Superior temporal gyrus (tissue), 1 donor: ENCODE measurements at regions not wholly inside any gene's neighbourhood (a gene's known extent, or its start where the extent isn't known, plus 50 kb on each side); places are given as distances from the start of the nearest gene placed in this dataset.

Source experiments
- DNase-seq: peaks from one replicate; pipeline ENCODE4 v3.0.0-alpha.2; 2016; ENCODE audit errors: extremely low spot score

DNA sequence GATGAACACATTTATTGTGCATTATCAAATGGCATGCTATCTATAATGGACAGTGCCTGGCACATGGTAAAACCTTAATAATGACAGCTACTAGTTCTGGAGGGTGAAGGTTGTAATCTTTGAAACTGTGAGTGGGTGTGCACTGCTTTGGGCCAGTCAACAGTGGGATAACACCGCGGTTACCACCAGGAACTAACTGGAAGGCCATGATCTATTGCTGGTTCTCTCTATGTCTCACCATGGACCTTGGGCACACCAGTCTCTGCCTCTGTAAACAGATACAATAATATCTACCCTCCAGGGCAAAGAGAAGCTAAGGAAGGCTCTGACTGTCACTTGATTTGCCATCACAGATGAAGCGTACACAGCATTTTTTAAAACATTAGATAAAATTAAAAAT is 198.6 kb upstream of the ESRRG start:
- DNase-seq: no peak

DNA sequence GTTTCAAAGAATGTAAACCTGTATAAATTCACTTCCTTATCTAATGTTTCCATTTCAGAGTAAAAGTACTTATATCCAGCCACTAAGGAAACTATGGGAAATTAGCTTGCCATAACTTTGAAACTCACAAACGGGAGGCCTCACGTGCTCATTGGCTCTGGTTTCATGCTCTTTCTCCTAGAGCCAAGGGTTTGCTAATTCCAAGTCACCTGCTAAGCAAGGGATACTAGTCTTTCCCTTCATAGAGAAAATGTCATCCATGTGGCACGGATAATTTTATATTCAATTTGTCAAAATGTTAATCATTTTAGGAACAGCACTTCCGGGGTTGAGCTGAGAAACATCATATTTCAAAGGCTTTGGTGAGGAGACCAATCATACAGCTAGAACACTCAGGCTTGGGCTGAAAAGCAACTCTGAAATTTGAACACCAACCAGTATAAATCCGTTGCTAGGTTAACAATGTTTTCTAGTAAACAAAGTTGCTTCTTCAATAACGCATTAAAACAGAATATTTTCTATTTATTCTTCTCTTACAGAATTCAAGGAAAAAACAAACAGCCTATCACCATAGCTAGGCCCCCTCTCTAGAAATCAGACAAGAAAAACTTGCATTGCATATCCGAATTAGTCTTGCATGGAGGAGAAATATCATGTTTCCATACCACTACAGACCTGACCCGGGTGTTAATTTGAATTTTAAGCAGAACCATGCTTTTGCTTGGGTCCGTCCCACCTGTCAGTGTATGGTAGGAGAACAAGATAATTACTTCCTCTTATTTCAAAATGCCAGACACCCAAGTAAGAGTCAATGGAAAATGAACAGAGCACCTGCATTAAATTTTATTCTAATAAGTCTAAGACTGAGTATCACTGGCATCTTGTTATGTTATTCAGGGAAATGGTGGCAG is 196.1 kb upstream of the ESRRG start:
- no peak for DNase-seq

DNA sequence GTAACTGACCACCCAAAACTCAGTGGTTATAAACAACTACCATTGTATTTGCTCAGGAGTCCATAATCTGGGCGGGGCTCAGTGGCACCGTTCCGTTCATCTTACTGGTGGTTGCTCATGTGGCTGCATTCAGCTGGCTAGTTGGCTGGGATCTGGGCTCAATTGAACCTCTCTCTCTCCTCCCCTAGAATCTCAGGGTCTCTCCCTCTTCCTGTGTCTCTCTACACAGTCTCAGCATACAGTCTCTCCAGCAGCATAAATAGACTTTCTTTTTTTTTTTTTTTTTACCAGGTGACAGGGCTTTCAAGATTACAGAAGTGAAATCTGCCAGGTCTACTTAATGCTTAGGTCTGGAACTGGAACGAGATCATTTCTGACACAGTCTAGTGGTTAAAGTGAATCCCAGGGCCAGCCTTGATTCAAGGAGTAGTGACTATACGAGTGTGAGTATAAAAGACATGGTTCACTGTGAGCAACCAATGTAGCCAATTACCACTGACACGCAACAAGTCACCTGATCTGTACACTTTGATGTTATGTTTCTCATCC is 193.7 kb upstream of the ESRRG start:
- DNase-seq: no peak

DNA sequence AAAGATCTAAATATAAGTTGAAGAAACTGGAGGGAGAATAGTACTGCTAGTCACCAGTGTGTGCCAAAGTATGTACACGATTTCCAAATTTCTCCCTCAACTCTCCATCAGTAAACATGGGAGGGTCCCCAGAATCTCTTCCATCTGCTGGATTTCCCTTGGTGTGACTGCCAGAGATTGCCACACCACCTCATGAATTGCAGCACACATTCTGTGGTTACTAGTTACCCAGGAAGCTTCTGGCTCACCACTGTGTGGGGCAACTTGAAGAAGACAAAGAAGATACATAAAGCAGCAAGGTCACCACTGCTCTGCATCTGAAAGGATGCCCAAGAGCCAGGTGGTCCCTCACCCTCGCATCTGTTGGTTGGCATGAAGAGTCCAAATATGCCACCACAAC is 191.7 kb upstream of the ESRRG start:
- DNase-seq: no peak

DNA sequence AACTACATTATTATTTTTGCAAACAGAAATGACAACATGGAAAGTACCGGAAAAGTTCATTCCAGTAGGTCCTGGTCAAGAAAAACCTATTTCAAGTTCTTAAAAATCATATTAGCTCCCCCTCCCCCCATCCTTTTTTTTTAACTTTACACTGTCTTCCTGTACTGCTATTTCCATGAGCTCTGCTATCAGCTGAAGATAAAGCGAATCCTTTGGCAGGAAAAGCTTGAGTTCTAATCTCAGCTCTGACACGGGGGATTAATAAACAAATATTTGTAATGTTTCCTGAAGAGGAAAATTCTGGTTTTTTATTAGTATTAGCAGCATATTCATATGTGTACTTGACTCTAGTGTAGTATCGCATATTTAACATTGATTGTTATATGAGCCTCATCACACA is 190.7 kb upstream of the ESRRG start:
- DNase-seq: no peak

DNA sequence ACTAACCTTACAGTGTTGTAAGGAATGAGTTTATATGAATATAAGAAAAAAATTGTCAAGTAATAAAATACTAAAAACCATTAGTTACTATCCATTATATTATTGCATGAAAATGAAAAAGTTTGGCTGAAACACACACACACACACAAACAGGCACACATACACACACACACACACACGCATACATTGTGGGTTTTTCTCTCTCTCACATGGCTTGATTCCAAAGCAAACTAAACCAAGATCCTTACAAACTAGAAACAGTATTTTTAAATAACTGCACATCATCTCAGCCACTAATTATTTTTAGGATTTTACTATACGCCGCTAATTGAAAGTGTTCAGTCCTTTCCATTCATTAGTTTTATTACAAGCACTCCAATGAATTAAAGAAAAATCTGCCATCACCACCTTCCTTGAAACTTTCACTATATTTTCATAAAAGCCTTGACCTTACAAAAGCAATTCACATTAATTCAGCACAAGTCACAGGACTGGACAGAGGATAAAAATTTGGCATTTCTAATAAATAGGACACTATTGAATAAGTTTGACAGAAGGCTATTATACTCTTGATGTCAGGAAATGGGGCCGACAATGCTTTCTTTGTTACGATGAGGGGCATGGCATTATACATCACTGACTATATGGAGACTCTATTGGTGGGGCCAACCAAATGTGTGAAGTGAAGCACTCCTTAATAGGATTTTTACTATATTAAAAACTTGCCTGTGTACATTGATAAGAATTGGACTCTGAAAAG is 187.0 kb upstream of the ESRRG start:
- peak; percentile 86 for DNase-seq

DNA sequence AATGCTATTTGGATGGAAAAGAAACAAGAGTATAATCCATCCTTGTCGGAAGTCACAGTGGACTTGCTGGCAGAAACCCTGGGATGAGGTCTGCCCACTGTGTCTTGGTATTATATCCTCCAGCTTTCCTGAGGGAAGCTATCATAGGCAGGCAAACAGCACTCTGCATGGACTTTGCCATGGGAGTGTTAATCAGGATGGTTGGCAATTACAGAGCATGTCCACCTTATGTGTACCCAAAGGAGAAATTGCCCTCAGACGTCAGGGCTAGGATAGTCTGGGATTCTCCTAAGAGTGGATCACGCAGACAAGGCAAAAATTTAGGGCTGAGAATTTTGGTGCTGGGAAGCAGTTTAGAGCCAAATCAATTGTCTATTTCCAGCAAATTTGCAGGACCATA is 184.9 kb upstream of the ESRRG start:
- no peak for DNase-seq

DNA sequence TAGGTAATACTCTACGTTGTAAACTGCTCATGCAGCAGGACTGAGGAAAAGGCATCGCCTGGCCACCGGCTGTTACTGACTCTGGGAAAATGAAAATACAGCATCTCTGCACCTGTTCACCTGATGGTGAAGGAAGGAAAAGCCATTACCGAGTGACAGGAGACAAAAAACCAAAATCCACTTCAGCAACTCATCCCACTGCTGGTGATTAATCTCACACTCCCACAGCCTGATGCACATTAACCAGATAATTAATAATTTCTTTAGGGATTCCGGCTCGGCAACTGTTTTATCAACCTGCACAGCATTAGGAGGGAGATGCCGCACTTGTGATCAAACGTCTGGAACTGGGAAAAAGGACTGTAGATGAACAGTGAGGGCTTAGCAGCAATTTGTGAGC is 183.9 kb upstream of the ESRRG start:
- DNase-seq: no peak

DNA sequence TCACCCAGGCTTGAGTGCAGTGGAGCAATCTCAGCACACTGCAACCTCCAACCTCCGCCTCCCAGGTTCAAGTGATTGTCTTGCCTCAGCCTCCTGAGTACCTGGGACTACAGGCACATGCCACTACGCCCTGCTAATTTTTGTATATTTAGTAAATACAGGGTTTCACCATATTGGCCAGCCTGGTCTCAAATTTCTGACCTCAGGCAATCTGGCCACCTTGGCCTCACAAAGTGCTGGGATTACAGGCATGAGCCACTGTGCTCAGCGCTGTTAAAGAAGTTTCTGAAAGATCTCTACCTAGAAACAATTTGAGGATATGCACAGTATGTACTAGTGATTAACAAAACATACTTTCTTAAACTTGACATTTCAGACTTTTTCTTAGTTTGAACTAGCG is 182.6 kb upstream of the ESRRG start:
- no peak for DNase-seq

DNA sequence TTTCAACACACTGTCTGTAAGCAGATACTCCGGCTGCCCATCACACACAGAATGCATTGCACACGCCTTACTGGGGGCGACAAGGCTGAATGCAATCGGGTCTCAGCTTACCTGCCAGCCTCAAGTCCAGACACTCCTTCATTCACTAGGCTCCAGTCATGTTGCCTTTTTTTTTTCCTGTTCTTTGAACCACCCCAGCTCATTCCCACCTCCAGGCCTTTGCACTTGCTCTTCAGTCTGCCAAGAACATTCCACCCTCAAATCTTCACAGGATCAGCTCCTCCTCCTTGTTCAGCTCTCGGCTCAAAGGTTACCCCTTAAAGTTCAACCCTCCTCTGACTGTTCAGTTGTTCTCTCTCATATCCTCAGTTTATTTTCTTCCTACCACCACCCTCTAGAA is 181.9 kb upstream of the ESRRG start:
- DNase-seq: no peak

DNA sequence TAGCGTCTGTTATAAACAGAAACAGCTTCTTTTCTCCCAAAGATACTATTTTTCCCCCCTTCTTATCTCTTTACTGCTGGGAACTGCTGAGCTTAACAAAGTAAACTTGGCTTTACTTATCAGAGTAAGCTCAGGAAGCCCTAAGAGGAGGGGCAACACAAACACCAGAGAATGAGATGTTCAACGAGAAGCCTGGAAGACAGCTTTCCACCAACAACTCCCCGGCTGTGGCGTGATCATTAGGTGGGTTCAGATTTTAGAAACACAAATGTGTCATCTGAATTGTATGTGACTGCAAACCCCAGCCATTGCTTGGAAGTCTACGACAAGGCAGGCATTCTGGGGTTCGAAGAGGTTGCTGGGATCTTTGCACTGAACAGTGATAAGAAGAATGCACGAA is 181.2 kb upstream of the ESRRG start:
- no peak for DNase-seq

DNA sequence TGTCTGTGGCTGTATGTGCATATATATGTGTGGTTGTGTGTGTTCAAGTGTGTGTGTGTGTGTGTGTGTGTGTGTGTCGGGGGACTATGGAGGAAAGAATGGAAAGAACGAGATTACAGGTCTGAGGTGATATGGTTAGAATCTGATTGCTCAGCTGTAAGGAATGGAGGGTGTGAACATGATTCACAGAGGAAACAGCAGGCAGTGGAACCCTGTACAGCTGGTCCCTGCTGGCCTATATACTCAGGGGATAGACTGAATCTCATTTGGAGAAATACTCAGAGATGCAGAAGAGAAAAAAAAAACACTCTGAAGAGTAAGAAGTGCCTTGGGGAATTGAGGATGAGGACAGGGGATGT is 180.1 kb upstream of the ESRRG start:
- peak; percentile 45 for DNase-seq

DNA sequence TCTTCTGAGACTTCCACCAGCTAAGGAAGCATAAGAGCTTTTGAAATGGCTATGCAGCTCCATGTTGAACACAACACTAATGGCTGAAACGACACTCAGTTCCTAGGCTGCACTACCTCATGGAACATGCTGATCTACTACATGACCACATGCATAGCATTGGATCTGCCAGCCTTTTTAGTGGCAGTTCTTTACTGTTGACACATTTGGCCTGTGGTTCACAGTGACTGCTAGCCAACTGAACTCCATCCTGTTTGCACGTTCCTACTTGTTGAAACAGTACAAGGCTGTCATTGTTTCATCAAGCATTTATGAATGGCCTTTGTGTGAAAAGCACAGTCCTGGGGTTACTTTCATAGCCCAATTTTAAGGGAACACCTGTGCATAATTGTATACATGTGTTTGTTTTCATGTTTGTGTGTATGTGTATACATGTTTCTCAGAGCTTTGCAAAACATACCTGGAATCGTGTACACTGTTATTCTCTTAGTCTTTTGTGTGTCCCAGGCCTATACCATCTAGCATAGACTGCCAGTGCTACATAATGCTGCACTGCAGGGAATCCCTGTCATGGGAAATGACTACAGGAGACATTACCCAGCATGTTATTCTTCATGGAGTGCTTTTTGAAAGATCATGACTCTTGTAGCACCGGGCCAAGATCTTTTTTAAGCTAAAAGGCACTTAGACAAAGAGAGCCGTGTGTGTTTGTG is 179.6 kb upstream of the ESRRG start:
- peak; percentile 83 for DNase-seq

DNA sequence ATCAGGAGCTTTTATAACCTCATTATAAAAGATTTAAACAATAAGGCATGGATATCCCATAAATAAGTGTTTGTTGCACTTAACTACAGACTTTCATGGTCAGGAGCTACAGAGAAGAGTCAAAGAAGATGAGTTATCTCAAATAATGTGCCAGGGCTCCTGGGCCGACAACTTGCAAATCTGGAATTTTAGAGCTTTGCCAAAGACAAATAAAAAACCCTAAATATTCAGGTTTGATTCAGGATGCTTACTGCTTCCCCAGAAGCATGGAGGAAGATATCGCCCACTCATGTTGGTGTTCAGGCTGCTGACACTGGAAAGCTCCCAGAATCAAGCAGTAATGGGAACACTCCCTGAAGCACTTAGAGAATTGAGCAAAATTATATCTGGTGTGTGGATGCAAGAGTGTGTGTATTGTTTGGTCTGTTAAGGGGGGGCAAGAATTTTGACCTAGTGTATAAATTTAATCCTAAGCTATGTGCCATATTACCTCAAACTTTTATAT is 176.9 kb upstream of the ESRRG start:
- DNase-seq: peak; percentile 57

DNA sequence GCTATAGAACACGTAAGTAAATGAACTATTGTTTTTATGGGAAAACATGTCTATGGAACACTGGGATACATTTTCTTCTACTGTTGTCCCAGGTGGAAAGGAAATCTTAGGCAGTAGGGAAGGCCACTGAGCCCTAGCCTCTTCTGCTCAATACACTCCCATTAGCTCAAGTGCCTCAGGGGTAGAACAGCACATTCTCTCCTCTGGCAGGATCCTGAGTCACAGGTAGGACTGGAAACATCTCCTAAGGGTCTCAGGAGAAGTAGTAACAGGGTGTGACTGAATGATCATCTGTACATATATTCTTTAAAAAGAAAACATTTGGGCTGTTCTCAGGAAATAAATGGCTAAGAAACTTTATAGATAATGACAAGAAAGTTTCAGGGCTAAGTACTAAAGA is 175.6 kb upstream of the ESRRG start:
- no peak for DNase-seq

DNA sequence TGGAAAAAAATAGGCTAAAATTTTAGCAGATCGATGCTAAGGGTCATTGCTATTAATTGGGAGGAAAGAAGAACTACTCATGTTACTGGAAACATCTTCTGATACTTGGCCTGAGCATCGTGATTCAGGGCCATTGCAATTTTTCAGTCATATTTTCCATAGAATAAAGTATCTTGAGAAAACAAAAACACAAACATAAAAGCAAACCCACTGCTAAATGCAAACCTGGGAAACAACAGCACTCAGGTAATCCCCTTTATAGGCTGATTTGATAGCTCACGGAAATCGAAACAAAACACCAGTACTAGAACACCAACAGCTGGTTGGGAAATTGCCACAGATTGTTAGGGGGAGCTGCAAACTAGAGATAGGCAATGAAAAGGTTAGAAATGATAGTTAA is 172.9 kb upstream of the ESRRG start:
- no peak for DNase-seq

DNA sequence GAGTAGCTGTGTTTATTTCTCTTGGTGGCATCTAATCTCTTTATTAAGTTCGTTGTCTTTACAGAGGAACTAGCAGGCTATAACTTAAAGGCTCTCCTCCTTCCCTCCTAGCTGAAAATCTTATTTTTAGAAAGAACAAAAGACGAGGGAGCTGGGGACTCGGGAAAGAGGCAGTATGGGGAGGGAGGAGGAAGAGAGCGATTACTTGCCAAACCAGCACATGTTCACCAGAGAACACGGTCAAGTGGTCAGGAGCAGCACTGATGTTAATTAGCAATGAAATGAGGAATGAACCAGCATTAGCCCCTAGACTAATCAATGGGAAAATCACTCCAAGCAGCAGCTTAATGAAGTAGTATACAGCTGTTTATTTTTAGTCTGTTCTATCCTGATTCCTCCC is 171.3 kb upstream of the ESRRG start:
- no peak for DNase-seq

DNA sequence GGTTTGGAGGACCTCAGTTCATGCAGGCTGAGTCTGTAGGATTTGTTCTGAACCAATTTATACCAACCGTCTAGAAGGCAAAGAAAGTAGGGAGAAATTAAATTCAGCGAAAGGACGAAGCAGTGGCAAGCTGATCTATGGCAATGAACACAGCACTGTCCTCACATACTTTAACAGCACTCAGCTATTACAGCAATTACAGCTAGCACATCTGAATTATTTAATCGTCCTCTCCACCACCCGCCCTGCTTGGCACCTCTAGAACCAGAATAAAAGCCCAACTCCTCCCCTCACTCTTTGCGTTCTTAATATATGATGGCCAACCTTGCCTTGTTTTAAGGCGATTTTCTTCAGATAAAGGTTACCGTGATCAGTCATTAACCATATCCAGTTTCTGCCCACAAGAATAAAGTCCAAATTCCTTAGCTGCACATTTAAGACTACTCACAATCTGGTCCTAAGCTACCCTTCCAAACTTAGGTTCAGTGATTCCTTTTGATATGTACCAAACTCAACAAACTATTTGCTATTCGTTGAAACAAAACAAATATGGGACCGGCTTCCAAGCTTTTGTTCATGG is 169.4 kb upstream of the ESRRG start:
- DNase-seq: no peak

DNA sequence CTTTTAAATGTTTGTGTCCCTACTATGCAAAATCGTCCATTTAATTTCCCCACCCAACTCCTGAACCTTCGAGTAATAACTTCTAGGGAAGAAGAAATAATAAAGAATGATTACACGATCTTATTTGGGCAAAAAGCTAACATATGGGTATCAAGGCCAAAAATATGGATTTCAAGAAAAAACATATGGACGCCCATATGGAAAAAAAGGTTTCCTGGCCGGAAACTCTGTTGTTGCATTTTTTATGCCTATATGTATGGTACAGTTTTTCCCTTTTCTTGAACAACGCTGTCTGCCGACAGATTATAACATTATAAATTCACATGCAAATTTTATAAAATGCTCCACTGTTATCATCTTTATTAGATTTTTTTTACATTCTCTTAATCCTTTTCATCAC is 167.6 kb upstream of the ESRRG start:
- no peak for DNase-seq

DNA sequence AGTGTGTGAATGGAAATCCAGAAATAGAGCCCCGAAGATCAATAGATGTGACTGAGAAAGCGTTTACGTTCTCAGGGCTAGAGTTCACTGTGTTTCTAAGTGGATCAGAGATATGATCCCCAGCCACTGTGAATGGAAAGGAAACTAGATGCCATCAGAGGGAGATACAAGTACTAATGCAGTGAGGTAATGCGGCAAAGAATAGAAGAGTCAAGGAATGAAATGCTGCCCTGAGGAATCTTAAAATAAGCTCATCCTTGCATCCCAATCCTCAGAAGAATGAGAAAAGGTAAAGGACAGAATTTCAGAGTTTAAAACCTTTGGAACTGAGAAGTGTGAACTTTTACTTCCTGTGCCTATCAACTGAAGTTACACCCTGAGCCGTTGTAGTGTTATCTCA is 165.5 kb upstream of the ESRRG start:
- DNase-seq: no peak

DNA sequence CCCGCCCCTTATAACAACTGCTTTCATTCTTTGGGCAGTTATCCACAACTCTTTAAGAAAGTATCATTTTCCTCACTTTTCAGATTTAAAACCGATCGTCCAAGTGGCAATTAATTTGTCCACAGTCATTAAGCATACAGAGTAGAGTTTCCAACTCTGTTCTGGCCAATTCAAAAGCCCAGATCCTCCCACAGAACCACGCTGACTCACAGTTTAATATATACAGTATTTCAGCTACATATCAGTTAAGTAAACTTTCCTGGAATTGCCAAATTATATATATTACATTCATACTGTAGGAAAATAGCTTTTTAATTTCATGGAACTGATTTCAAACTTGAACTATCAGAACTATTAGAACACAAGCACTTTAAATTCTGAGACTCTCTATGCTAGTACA is 163.8 kb upstream of the ESRRG start:
- no peak for DNase-seq
